GM13976 (cell line): ENCODE measurements at regions not wholly inside any gene's neighbourhood (a gene's known extent, or its start where the extent isn't known, plus 50 kb on each side); places are given as distances from the start of the nearest gene placed in this dataset.

Experiments used
- DNase-seq: peaks from one replicate; pipeline ENCODE4 v3.0.0; 2012; ENCODE audit warnings: low spot score
- in situ Hi-C: fragments of 300-500 bp; cut with MboI; formaldehyde crosslinking; loops from one replicate; pipeline ENCODE4 v1.12.0; 2022; ENCODE audit warnings: low sequenced_read_pairs, mixed read lengths, inconsistent platforms; ENCODE audit not compliant: unreplicated experiment
- TF ChIP-seq, protein P1 (sequence below): IDR thresholded peaks from 2 replicates; pipeline ENCODE4 v1.5.1; 2012; ENCODE audit warnings: borderline replicate concordance, mild to moderate bottlenecking; ENCODE audit not compliant: insufficient read depth; ENCODE audit errors: extremely low read depth, missing control alignments, control extremely low read depth

- TF ChIP-seq, protein P1, sequence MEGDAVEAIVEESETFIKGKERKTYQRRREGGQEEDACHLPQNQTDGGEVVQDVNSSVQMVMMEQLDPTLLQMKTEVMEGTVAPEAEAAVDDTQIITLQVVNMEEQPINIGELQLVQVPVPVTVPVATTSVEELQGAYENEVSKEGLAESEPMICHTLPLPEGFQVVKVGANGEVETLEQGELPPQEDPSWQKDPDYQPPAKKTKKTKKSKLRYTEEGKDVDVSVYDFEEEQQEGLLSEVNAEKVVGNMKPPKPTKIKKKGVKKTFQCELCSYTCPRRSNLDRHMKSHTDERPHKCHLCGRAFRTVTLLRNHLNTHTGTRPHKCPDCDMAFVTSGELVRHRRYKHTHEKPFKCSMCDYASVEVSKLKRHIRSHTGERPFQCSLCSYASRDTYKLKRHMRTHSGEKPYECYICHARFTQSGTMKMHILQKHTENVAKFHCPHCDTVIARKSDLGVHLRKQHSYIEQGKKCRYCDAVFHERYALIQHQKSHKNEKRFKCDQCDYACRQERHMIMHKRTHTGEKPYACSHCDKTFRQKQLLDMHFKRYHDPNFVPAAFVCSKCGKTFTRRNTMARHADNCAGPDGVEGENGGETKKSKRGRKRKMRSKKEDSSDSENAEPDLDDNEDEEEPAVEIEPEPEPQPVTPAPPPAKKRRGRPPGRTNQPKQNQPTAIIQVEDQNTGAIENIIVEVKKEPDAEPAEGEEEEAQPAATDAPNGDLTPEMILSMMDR, result no peak
- DNase-seq, result no peak
- in situ Hi-C loops, result no loop called here
Observed at GRCh38 chr5:121024416-121025311, 560.6 kb downstream of the PRR16 start.

DNA sequence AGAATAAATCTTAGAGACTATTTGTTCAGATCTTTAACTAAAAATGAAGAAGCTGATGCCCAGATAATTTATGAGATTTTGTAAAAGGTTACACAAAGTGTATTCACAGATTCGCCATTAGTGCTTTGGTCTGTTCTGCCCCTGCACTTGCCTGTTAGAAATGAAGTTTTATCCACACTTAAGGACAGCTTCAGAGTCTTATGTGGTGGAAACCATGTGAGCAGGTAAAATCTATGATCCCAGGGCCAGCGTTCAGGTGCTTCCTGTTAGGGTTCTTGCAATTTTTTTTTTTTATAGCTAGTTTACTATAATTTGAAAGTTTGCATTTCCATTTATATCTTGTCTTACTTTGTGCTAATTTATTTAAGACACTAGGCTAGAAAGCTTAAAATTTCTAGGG lies 561.6 kb downstream of the PRR16 start:
- DNase-seq, result no peak
- TF ChIP-seq, protein P1, result no peak
- in situ Hi-C loops, result no loop called here

- TF ChIP-seq, protein P1, result no peak
- in situ Hi-C loops, result no loop called here
- DNase-seq, result no peak
Observed at GRCh38 chr5:121027636-121028035, 563.5 kb downstream of the PRR16 start.

GRCh38 chr5:121029536-121030245 lies 565.6 kb downstream of the PRR16 start:
- DNase-seq, result no peak
- in situ Hi-C loops, result no loop called here
- TF ChIP-seq, protein P1, result no peak

DNA sequence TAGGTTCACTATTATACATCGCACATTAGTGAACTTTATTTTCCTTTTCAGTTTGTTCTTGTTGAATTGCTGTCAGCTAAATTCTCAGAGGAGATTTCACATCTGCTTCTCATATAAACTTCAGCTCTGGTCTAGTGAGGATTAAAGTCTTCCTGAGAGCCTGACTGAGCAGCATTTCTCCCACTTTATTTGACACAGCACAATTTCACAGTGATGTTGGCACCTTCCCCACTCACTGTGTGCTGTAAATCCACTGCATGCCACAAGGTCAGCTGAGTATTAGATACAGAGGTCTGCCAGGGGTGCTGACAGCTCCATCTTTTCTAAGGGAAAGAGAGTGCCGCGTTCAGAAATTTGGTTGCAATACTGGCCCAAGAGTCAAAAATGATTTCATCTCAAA lies 567.4 kb downstream of the PRR16 start:
- DNase-seq, result no peak
- in situ Hi-C loops, result no loop called here
- TF ChIP-seq, protein P1, result no peak

DNA sequence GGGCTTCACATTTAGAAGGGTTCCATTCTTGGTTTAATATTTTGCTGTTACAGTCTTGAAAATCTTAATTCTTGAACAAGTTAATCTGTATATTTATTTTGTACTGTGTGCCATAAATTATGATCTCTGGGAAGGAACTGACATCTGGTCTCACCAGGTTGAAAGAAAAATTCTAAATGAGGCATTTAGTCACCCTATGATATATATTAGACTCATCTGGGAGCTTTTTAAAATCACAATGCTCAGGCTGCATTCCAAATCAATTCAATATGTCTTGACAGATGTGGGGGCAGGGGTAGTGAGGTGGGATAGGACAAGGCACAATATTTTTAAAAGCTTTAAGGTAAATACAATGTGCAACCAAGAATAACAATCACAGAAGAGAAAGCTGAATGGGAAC lies 569.2 kb downstream of the PRR16 start:
- in situ Hi-C loops, result no loop called here
- DNase-seq, result no peak
- TF ChIP-seq, protein P1, result no peak
